ENCODE measurements at regions not wholly inside any gene's neighbourhood (a gene's known extent, or its start where the extent isn't known, plus 50 kb on each side); places are given as distances from the start of the nearest gene placed in this dataset.

DNA sequence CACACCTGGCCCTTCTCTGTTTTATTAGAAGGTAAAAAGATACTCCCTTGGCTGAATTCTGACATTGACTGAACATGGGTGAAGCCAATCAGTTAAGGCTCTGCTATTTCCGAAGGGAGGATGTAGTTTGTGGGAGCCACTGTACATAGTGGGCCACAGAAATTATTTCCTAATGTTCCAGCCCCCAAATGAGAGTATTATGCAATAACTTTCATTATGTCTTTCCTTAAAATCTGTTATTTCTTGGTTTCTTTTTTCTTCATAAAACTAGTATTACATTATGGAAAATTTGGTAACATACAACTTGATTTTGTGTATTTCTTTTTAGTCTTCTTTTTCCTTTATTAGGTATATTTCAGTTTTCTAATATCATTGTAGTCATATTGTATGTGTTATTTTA, 51.9 kb upstream of the EP300 start:
- TF ChIP-seq, protein P1, sequence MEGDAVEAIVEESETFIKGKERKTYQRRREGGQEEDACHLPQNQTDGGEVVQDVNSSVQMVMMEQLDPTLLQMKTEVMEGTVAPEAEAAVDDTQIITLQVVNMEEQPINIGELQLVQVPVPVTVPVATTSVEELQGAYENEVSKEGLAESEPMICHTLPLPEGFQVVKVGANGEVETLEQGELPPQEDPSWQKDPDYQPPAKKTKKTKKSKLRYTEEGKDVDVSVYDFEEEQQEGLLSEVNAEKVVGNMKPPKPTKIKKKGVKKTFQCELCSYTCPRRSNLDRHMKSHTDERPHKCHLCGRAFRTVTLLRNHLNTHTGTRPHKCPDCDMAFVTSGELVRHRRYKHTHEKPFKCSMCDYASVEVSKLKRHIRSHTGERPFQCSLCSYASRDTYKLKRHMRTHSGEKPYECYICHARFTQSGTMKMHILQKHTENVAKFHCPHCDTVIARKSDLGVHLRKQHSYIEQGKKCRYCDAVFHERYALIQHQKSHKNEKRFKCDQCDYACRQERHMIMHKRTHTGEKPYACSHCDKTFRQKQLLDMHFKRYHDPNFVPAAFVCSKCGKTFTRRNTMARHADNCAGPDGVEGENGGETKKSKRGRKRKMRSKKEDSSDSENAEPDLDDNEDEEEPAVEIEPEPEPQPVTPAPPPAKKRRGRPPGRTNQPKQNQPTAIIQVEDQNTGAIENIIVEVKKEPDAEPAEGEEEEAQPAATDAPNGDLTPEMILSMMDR (IDR thresholded peaks at IDR 0.05; ENCODE audit: insufficient read depth, low read length), result no peak
- no peak for TF ChIP-seq SPI1 (IDR thresholded peaks at IDR 0.05; ENCODE audit: borderline replicate concordance, low read depth)
- TF ChIP-seq POLR2AphosphoS5 (IDR thresholded peaks at IDR 0.05; ENCODE audit: low read depth), result no peak
- TF ChIP-seq, protein P2, sequence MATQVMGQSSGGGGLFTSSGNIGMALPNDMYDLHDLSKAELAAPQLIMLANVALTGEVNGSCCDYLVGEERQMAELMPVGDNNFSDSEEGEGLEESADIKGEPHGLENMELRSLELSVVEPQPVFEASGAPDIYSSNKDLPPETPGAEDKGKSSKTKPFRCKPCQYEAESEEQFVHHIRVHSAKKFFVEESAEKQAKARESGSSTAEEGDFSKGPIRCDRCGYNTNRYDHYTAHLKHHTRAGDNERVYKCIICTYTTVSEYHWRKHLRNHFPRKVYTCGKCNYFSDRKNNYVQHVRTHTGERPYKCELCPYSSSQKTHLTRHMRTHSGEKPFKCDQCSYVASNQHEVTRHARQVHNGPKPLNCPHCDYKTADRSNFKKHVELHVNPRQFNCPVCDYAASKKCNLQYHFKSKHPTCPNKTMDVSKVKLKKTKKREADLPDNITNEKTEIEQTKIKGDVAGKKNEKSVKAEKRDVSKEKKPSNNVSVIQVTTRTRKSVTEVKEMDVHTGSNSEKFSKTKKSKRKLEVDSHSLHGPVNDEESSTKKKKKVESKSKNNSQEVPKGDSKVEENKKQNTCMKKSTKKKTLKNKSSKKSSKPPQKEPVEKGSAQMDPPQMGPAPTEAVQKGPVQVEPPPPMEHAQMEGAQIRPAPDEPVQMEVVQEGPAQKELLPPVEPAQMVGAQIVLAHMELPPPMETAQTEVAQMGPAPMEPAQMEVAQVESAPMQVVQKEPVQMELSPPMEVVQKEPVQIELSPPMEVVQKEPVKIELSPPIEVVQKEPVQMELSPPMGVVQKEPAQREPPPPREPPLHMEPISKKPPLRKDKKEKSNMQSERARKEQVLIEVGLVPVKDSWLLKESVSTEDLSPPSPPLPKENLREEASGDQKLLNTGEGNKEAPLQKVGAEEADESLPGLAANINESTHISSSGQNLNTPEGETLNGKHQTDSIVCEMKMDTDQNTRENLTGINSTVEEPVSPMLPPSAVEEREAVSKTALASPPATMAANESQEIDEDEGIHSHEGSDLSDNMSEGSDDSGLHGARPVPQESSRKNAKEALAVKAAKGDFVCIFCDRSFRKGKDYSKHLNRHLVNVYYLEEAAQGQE (IDR thresholded peaks at IDR 0.05; ENCODE audit: insufficient replicate concordance, low read depth), result no peak
